ENCODE measurements at regions not wholly inside any gene's neighbourhood (a gene's known extent, or its start where the extent isn't known, plus 50 kb on each side); places are given as distances from the start of the nearest gene placed in this dataset.

DNA sequence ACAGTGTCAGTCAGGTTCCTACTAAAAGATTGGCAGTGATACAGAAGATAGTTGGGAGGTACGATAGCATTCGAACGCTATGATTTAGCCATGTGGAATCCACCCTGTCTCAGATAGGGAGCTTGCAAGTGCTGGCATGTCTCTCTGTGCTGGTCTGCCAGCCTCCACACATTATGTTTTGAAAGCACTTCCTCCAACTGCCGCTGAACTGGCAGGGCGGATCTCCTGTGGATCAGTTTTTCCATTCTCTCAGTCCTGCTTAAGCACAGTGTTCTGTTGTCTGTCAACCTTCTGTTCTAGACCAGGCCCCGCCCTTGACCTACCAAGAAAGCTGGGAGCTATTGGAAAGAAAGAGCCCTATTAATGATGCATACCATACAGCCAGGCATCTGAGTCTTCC lies 65.5 kb upstream of the PALMD start:
- Mint-ChIP-seq H3K9me3 (no peaks in the 10 kb centered on the region), H3K27me3 (peaks cover 3% of the 10 kb centered on the region), H3K36me3 (ENCODE audit: low read depth) (no peaks in the 10 kb centered on the region), H3K4me3 (no peak overlapping the region), H3K4me1 (ENCODE audit: low read depth) (no peaks in the 10 kb centered on the region), H3K27ac (no peak overlapping the region)
- no peak overlapping the region for H3K4me3 ChIP-seq (ENCODE audit: low read length)
- H3K4me1 ChIP-seq (ENCODE audit: insufficient read depth, low read length): no peaks in the 10 kb centered on the region
- TF ChIP-seq, protein P1, sequence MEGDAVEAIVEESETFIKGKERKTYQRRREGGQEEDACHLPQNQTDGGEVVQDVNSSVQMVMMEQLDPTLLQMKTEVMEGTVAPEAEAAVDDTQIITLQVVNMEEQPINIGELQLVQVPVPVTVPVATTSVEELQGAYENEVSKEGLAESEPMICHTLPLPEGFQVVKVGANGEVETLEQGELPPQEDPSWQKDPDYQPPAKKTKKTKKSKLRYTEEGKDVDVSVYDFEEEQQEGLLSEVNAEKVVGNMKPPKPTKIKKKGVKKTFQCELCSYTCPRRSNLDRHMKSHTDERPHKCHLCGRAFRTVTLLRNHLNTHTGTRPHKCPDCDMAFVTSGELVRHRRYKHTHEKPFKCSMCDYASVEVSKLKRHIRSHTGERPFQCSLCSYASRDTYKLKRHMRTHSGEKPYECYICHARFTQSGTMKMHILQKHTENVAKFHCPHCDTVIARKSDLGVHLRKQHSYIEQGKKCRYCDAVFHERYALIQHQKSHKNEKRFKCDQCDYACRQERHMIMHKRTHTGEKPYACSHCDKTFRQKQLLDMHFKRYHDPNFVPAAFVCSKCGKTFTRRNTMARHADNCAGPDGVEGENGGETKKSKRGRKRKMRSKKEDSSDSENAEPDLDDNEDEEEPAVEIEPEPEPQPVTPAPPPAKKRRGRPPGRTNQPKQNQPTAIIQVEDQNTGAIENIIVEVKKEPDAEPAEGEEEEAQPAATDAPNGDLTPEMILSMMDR (IDR thresholded peaks at IDR 0.05): no peak
- DNase-seq: no peak
- no peaks in the 10 kb centered on the region for H3K27me3 ChIP-seq (ENCODE audit: control insufficient read depth in 1 of 2, insufficient read depth in 2 of 2, low read length in 2 of 2)
- no peak overlapping the region for H3K27ac ChIP-seq (ENCODE audit: low read depth in 1 of 2, low read length in 2 of 2)
- ATAC-seq (ENCODE audit: poor library complexity): no peak
- POLR2A ChIA-PET: no interaction called here
- no peaks in the 10 kb centered on the region for H3K36me3 ChIP-seq (ENCODE audit: insufficient read depth, low read length)
- intact Hi-C loops (cut with DNase I, micrococcal nuclease): no loop called here
- H3K9me3 ChIP-seq (ENCODE audit: control insufficient read depth in 1 of 2, insufficient read depth in 1 of 2, low read length in 2 of 2): no peaks in the 10 kb centered on the region
- CTCF ChIA-PET: no interaction called here

DNA sequence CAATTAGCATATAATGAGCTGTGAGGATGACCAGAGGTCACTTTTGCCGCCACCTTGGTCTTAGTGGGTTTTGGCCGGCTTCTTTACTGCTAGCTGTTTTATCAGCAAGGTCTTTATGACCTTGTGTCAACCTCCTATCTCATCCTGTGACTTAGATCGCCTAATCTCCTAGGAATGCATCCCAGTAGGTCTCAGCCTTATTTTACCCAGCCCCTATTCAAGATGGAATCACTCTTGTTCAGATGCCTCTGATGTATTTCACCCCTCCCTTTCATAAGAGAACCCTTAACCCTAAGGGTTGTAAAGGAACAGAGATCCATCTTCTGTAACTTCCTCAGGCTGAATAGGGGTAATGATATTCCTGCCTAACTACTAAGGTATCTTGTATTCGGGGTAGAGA lies 58.9 kb upstream of the PALMD start:
- no peak overlapping the region for H3K27ac ChIP-seq (ENCODE audit: low read depth in 1 of 2, low read length in 2 of 2)
- no peaks in the 10 kb centered on the region for H3K9me3 ChIP-seq (ENCODE audit: control insufficient read depth in 1 of 2, insufficient read depth in 1 of 2, low read length in 2 of 2)
- no peaks in the 10 kb centered on the region for H3K27me3 ChIP-seq (ENCODE audit: control insufficient read depth in 1 of 2, insufficient read depth in 2 of 2, low read length in 2 of 2)
- ChIA-PET POLR2A (no interaction called here), CTCF (no interaction called here)
- no peaks in the 10 kb centered on the region for H3K4me1 Mint-ChIP-seq (ENCODE audit: low read depth)
- H3K4me3 Mint-ChIP-seq: no peak overlapping the region
- no peaks in the 10 kb centered on the region for H3K27me3 Mint-ChIP-seq
- no peak overlapping the region for H3K4me3 ChIP-seq (ENCODE audit: low read length)
- H3K9me3 Mint-ChIP-seq: no peaks in the 10 kb centered on the region
- ATAC-seq (ENCODE audit: poor library complexity) (no peak), DNase-seq (no peak)
- no peaks in the 10 kb centered on the region for H3K36me3 Mint-ChIP-seq (ENCODE audit: low read depth)
- intact Hi-C loops (cut with DNase I, micrococcal nuclease): no loop called here
- no peak overlapping the region for H3K27ac Mint-ChIP-seq
- no peaks in the 10 kb centered on the region for H3K36me3 ChIP-seq (ENCODE audit: insufficient read depth, low read length)
- TF ChIP-seq, protein P1 (IDR thresholded peaks at IDR 0.05): no peak
- no peaks in the 10 kb centered on the region for H3K4me1 ChIP-seq (ENCODE audit: insufficient read depth, low read length)

DNA sequence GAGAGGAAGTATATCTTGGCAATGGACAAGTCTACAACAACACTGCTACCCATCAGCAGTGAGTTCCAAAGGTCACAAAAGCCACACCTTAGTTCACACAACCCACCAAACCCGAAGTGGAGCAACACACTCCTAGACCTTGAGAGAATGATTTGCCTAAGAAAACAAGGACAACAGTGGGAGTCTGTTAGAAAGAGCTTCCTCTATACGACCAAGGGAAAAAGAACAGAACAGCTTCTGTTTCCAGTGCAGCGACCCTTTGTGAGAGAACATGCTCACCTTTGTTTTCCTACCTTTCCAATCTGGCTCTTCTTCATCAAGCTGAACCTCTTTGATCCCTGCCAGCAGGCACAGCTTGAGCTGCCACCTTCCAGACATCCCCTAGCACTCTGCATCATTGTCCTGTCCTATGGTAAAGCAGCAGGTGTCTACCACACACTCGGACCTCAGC lies 56.7 kb upstream of the PALMD start:
- intact Hi-C loops (cut with DNase I, micrococcal nuclease): no loop called here
- Mint-ChIP-seq H3K36me3 (ENCODE audit: low read depth) (no peaks in the 10 kb centered on the region), H3K27me3 (no peaks in the 10 kb centered on the region), H3K27ac (no peak overlapping the region), H3K4me3 (no peak overlapping the region), H3K4me1 (ENCODE audit: low read depth) (no peaks in the 10 kb centered on the region), H3K9me3 (peaks cover under 1% of the 10 kb centered on the region)
- ATAC-seq (ENCODE audit: poor library complexity): no peak
- Histone ChIP-seq H3K4me1 (ENCODE audit: insufficient read depth, low read length) (no peaks in the 10 kb centered on the region), H3K27ac (ENCODE audit: low read depth in 1 of 2, low read length in 2 of 2) (no peak overlapping the region), H3K9me3 (ENCODE audit: control insufficient read depth in 1 of 2, insufficient read depth in 1 of 2, low read length in 2 of 2) (no peaks in the 10 kb centered on the region), H3K36me3 (ENCODE audit: insufficient read depth, low read length) (no peaks in the 10 kb centered on the region), H3K4me3 (ENCODE audit: low read length) (no peak overlapping the region), H3K27me3 (ENCODE audit: control insufficient read depth in 1 of 2, insufficient read depth in 2 of 2, low read length in 2 of 2) (no peaks in the 10 kb centered on the region)
- no peak for DNase-seq
- CTCF ChIA-PET: no interaction called here
- POLR2A ChIA-PET: no interaction called here
- TF ChIP-seq, protein P1 (IDR thresholded peaks at IDR 0.05): no peak

Data from CD4-positive, alpha-beta T cell (primary cell).